ENCODE measurements at regions not wholly inside any gene's neighbourhood (a gene's known extent, or its start where the extent isn't known, plus 50 kb on each side); places are given as distances from the start of the nearest gene placed in this dataset.

- CTCF ChIA-PET: no interaction called here
- H4K20me1 ChIP-seq (ENCODE audit: low read length): no peaks in the 10 kb centered on the region
- H3K4me1 ChIP-seq (ENCODE audit: insufficient read depth, low read length): no peaks in the 10 kb centered on the region
- no peak for ATAC-seq
- POLR2A ChIA-PET (ENCODE audit: unreplicated experiment): no interaction called here
- no peaks in the 10 kb centered on the region for H3K36me3 ChIP-seq (ENCODE audit: low read depth, low read length)
- H3K9me3 ChIP-seq (ENCODE audit: low read length): no peaks in the 10 kb centered on the region
- intact Hi-C loops (cut with micrococcal nuclease): no loop called here
- no peaks in the 10 kb centered on the region for H3K27me3 ChIP-seq (ENCODE audit: low read length)
- no peaks in the 10 kb centered on the region for H3K79me2 ChIP-seq (ENCODE audit: low read length)
- no peak overlapping the region for H2AFZ ChIP-seq (ENCODE audit: low read length)
- DNase-seq: no peak
- no peak overlapping the region for H3K27ac ChIP-seq (ENCODE audit: low read length)
- no peaks in the 10 kb centered on the region for H3F3A ChIP-seq (ENCODE audit: low read length, unreplicated experiment)
- no peak overlapping the region for H3K9ac ChIP-seq (ENCODE audit: low read length)
- TF ChIP-seq EZH2phosphoT487 (IDR thresholded peaks at IDR 0.05; ENCODE audit: borderline replicate concordance, low read length) (no peak), EZH2 (IDR thresholded peaks at IDR 0.05; ENCODE audit: low read length, unreplicated experiment) (no peak), CTCF (conservative IDR thresholded peaks at IDR 0.05; ENCODE audit: low read depth, low read length) (no peak)
- H3K4me2 ChIP-seq (ENCODE audit: low read length): no peak overlapping the region
- no peaks in the 10 kb centered on the region for H3K9me2 ChIP-seq (replicated peaks; ENCODE audit: low read length)
- no TSS peak for BruUV-seq (replicated peaks)
- no peak overlapping the region for H3K4me3 ChIP-seq (ENCODE audit: low read length)
Observed at GRCh38 chr21:36566644-36567043, 86.7 kb upstream of the CLDN14 start.

GRCh38 chr21:36567216-36567885 lies 87.4 kb upstream of the CLDN14 start:
- Histone ChIP-seq H4K20me1 (ENCODE audit: low read length) (no peaks in the 10 kb centered on the region), H3K4me3 (ENCODE audit: low read length) (no peak overlapping the region), H2AFZ (ENCODE audit: low read length) (no peak overlapping the region), H3K9me2 (replicated peaks; ENCODE audit: low read length) (no peaks in the 10 kb centered on the region), H3K36me3 (ENCODE audit: low read depth, low read length) (no peaks in the 10 kb centered on the region), H3K27ac (ENCODE audit: low read length) (no peak overlapping the region), H3F3A (ENCODE audit: low read length, unreplicated experiment) (no peaks in the 10 kb centered on the region), H3K9ac (ENCODE audit: low read length) (no peak overlapping the region), H3K27me3 (ENCODE audit: low read length) (no peaks in the 10 kb centered on the region), H3K4me2 (ENCODE audit: low read length) (no peak overlapping the region), H3K4me1 (ENCODE audit: insufficient read depth, low read length) (no peaks in the 10 kb centered on the region), H3K9me3 (ENCODE audit: low read length) (no peaks in the 10 kb centered on the region), H3K79me2 (ENCODE audit: low read length) (no peaks in the 10 kb centered on the region)
- no TSS peak for BruUV-seq (replicated peaks)
- intact Hi-C loops (cut with micrococcal nuclease): no loop called here
- TF ChIP-seq CTCF (conservative IDR thresholded peaks at IDR 0.05; ENCODE audit: low read depth, low read length): no peak
- TF ChIP-seq EZH2 (IDR thresholded peaks at IDR 0.05; ENCODE audit: low read length, unreplicated experiment): no peak
- no peak for TF ChIP-seq EZH2phosphoT487 (IDR thresholded peaks at IDR 0.05; ENCODE audit: borderline replicate concordance, low read length)
- POLR2A ChIA-PET (ENCODE audit: unreplicated experiment): no interaction called here
- no peak for DNase-seq
- CTCF ChIA-PET: no interaction called here
- ATAC-seq: no peak

- no peak for ATAC-seq
- H3K9me2 ChIP-seq (replicated peaks; ENCODE audit: low read length): no peaks in the 10 kb centered on the region
- no peaks in the 10 kb centered on the region for H3K36me3 ChIP-seq (ENCODE audit: low read depth, low read length)
- H3F3A ChIP-seq (ENCODE audit: low read length, unreplicated experiment): no peaks in the 10 kb centered on the region
- no peaks in the 10 kb centered on the region for H3K27me3 ChIP-seq (ENCODE audit: low read length)
- BruUV-seq (replicated peaks): no TSS peak
- no peaks in the 10 kb centered on the region for H3K4me1 ChIP-seq (ENCODE audit: insufficient read depth, low read length)
- ChIA-PET CTCF (no interaction called here), POLR2A (ENCODE audit: unreplicated experiment) (no interaction called here)
- H3K79me2 ChIP-seq (ENCODE audit: low read length): no peaks in the 10 kb centered on the region
- no peak overlapping the region for H3K4me3 ChIP-seq (ENCODE audit: low read length)
- H3K4me2 ChIP-seq (ENCODE audit: low read length): no peak overlapping the region
- 0 out of 2 replicates have a peak, but pooled peaks cover 4% of the 10 kb centered on the region for H3K9me3 ChIP-seq (ENCODE audit: low read length)
- H3K9ac ChIP-seq (ENCODE audit: low read length): no peak overlapping the region
- H4K20me1 ChIP-seq (ENCODE audit: low read length): no peaks in the 10 kb centered on the region
- no peak overlapping the region for H3K27ac ChIP-seq (ENCODE audit: low read length)
- H2AFZ ChIP-seq (ENCODE audit: low read length): no peak overlapping the region
- TF ChIP-seq EZH2 (IDR thresholded peaks at IDR 0.05; ENCODE audit: low read length, unreplicated experiment) (no peak), EZH2phosphoT487 (IDR thresholded peaks at IDR 0.05; ENCODE audit: borderline replicate concordance, low read length) (no peak), CTCF (conservative IDR thresholded peaks at IDR 0.05; ENCODE audit: low read depth, low read length) (no peak)
- no peak for DNase-seq
- intact Hi-C loops (cut with micrococcal nuclease): no loop called here
Observed at GRCh38 chr21:36569511-36569910, 89.6 kb upstream of the CLDN14 start.
